IMR-90 (cell line): ENCODE measurements at regions not wholly inside any gene's neighbourhood (a gene's known extent, or its start where the extent isn't known, plus 50 kb on each side); places are given as distances from the start of the nearest gene placed in this dataset.

Experiments
- ATAC-seq: fragments of 200-7000 bp; cut with Tn5 transposase; 2 replicates; pipeline ENCODE4 v1.9.1; 2020; ENCODE audit warnings: low read depth, mild to moderate bottlenecking, moderate library complexity
- BruUV-seq: library from RNA; stranded (reverse); fragments of 400-500 nt; replicated peaks from 2 replicates; lab custom pipeline; 2021; lab: Mats Ljungman, UMichigan
- CTCF ChIA-PET: fragments of 300-600 bp; formaldehyde crosslinking; extraction: SDS; loops from one replicate; lab custom pipeline; 2021; ENCODE audit warnings: antibody characterized with exemption; lab: Yijun Ruan, JAX
- POLR2A ChIA-PET: fragments of 300-600 bp; sonication (Branson Sonifier 250); formaldehyde crosslinking; loops from one replicate; lab custom pipeline; 2022; ENCODE audit warnings: antibody characterized with exemption; ENCODE audit not compliant: unreplicated experiment; lab: Charles Lee
- DNase-seq: peaks from one replicate; pipeline ENCODE4 v3.0.0; 2013
- H2AFZ ChIP-seq: replicated peaks from 2 replicates; pipeline ENCODE3; 2013; ENCODE audit warnings: low read length, mild to moderate bottlenecking; ENCODE audit not compliant: poor library complexity
- H2AK5ac ChIP-seq: 2 replicates; pipeline ENCODE4 v1.6.1; 2013; ENCODE audit warnings: low read depth, low read length, inconsistent platforms
- H2AK9ac ChIP-seq: replicated peaks from 2 replicates; pipeline ENCODE3; 2013; ENCODE audit warnings: mild to moderate bottlenecking, low read depth, low read length, moderate library complexity; ENCODE audit not compliant: poor library complexity
- H2BK120ac ChIP-seq: 2 replicates; pipeline ENCODE4 v1.6.1; 2013; ENCODE audit warnings: low read depth, low read length, inconsistent platforms
- H2BK15ac ChIP-seq: 3 replicates; pipeline ENCODE4 v1.6.1; 2013; ENCODE audit warnings: low read depth, low read length, inconsistent platforms
- H2BK20ac ChIP-seq: 2 replicates; pipeline ENCODE4 v1.6.1; 2013; ENCODE audit warnings: low read depth, mild to moderate bottlenecking, inconsistent platforms, low read length, moderate library complexity
- H2BK5ac ChIP-seq: 2 replicates; pipeline ENCODE4 v1.6.1; 2013; ENCODE audit warnings: mild to moderate bottlenecking, low read depth, low read length, inconsistent platforms; ENCODE audit not compliant: poor library complexity, severe bottlenecking
- H3K14ac ChIP-seq: replicated peaks from 2 replicates; pipeline ENCODE4 v1.6.1; 2013; ENCODE audit warnings: low read depth, low read length, inconsistent platforms
- H3K18ac ChIP-seq: 2 replicates; pipeline ENCODE4 v1.6.1; 2013; ENCODE audit warnings: low read depth, low read length, control low read depth
- H3K23ac ChIP-seq: 2 replicates; pipeline ENCODE4 v1.6.1; 2013; ENCODE audit warnings: low read depth, low read length, inconsistent platforms
- H3K27ac ChIP-seq: 2 replicates; pipeline ENCODE4 v1.5.1; 2013; ENCODE audit warnings: mild to moderate bottlenecking, control low read depth, low read length; ENCODE audit not compliant: insufficient read depth
- H3K27me3 ChIP-seq: 2 replicates; pipeline ENCODE4 v1.6.1; 2013; ENCODE audit warnings: low read length; ENCODE audit not compliant: control insufficient read depth, insufficient read depth
- H3K36me3 ChIP-seq: 2 replicates; pipeline ENCODE4 v1.6.1; 2013; ENCODE audit warnings: low read length, mixed read lengths; ENCODE audit not compliant: control insufficient read depth, insufficient read depth
- H3K4ac ChIP-seq: 2 replicates; pipeline ENCODE4 v1.6.1; 2013; ENCODE audit warnings: low read depth, low read length, inconsistent platforms
- H3K4me1 ChIP-seq: 2 replicates; pipeline ENCODE4 v1.6.1; 2013; ENCODE audit warnings: low read length, mixed read lengths; ENCODE audit not compliant: control insufficient read depth, insufficient read depth
- H3K4me2 ChIP-seq: 2 replicates; pipeline ENCODE4 v1.6.1; 2013; ENCODE audit warnings: low read depth, mild to moderate bottlenecking, control low read depth, low read length, moderate library complexity
- H3K4me3 ChIP-seq: 2 replicates; pipeline ENCODE4 v1.5.1; 2013; ENCODE audit warnings: low read depth, mild to moderate bottlenecking, control low read depth, low read length, moderate library complexity; ENCODE audit not compliant: insufficient read depth
- H3K56ac ChIP-seq: 2 replicates; pipeline ENCODE4 v1.6.1; 2013; ENCODE audit warnings: low read length, inconsistent platforms; ENCODE audit not compliant: insufficient read depth; ENCODE audit errors: extremely low read depth
- H3K79me1 ChIP-seq, 2 experiments: 2 replicates each; pipeline ENCODE4 v1.6.1; 2013; ENCODE audit warnings: low read length in 2 of 2, inconsistent platforms in 1 of 2, low read depth in 1 of 2
- H3K9ac ChIP-seq: 2 replicates; pipeline ENCODE4 v1.6.1; 2013; ENCODE audit warnings: low read depth, low read length, control low read depth
- H3K9me1 ChIP-seq: 2 replicates; pipeline ENCODE4 v1.6.1; 2013; ENCODE audit warnings: low read length, inconsistent platforms; ENCODE audit not compliant: insufficient read depth
- H3K9me3 ChIP-seq: 2 replicates; pipeline ENCODE4 v1.6.1; 2013; ENCODE audit warnings: low read length; ENCODE audit not compliant: control insufficient read depth, insufficient read depth
- H4K20me1 ChIP-seq: 2 replicates; pipeline ENCODE4 v1.6.1; 2013; ENCODE audit warnings: low read length, inconsistent platforms; ENCODE audit not compliant: insufficient read depth
- H4K5ac ChIP-seq: 2 replicates; pipeline ENCODE4 v1.6.1; 2013; ENCODE audit warnings: mild to moderate bottlenecking, low read depth, low read length, control low read depth
- H4K8ac ChIP-seq, 2 experiments: 2 replicates each; pipeline ENCODE4 v1.6.1; 2013; ENCODE audit warnings: low read depth in 2 of 2, low read length in 2 of 2, control low read depth in 1 of 2, inconsistent platforms in 1 of 2
- H4K91ac ChIP-seq: 2 replicates; pipeline ENCODE4 v1.6.1; 2013; ENCODE audit warnings: low read depth, low read length, inconsistent platforms; ENCODE audit not compliant: insufficient read depth
- SMC3 ChIP-seq: fragments of 150-350 bp; IDR thresholded peaks from 2 replicates; pipeline ENCODE4 v1.6.1; 2016; ENCODE audit warnings: low read depth, mild to moderate bottlenecking, antibody characterized with exemption, low read length, moderate library complexity
- WGBS, 2 experiments: methylation state at CpG; one replicate each; pipeline versions ENCODE4 v1.1.5 to v1.1.7; 2013; ENCODE audit warnings: missing lambda C conversion rate in 2 of 2; ENCODE audit not compliant: insufficient read length in 1 of 2; ENCODE audit errors: extremely low coverage in 2 of 2; 5-methylcytosine and 5-hydroxymethylcytosine counted together
- dilution Hi-C: fragments of 300-500 bp; cut with HindIII; formaldehyde crosslinking; loops from one replicate; pipeline ENCODE4 v1.14.3; 2018; ENCODE audit warnings: low sequenced_read_pairs; ENCODE audit not compliant: unreplicated experiment
- in situ Hi-C: fragments of 300-500 bp; cut with MboI; formaldehyde crosslinking; loops from 3 replicates; pipeline ENCODE4 v1.14.3; 2019; ENCODE audit warnings: low sequenced_read_pairs, inconsistent platforms, mixed read lengths
- intact Hi-C: fragments of 100-400 bp; cut with micrococcal nuclease; formaldehyde crosslinking; loops from 2 replicates; pipeline ENCODE4 v1.10.0; 2022
- TF ChIP-seq, protein P1 (sequence below): conservative IDR thresholded peaks from 2 replicates; pipeline ENCODE4 v1.5.1; 2012; ENCODE audit warnings: mild to moderate bottlenecking, low read depth, low read length, improper control_type of control experiment

DNA sequence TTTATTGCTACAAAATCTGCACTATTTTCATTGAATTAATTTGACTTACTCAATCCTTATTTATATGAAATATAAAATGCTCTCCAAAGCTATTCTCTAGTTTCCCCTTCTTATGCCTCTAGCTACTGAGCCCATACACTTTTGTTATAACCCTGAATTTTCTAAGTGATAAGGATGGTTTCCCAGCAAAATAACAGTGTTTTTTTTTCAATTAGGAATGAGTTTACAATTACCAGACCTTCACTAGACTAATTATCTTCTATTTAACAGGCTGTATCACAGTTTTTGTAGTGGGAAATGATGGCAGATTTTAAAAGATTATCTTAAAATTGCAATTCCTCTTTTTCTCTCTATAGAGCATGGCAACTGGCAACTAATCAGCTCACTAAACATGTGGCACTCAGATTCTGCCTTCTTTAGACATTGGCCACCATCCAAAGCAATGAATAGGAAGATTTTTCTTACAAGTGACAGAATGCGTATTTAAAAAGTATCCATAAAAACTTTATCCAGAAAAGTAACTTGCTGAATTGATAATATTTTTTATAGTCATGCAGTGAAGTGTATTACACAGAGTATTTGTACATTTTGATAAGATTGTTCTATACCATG is 585.7 kb upstream of the ZNF608 start:
- dilution Hi-C loops, result no loop called here
- no TSS peak for BruUV-seq
- H3K4me2 ChIP-seq, result no peak overlapping the region

More for the DNA sequence above, 585.7 kb upstream of the ZNF608 start:
- Histone ChIP-seq H3K4me1 (peaks cover 1% of the 10 kb centered on the region; the same call in 1 of the 2 replicates), H2BK20ac (no peak overlapping the region), H3K4ac (no peak overlapping the region), H3K9ac (no peak overlapping the region), H3K56ac (no peak overlapping the region), H3K14ac (no peak overlapping the region), H3K9me1 (no peaks in the 10 kb centered on the region), H3K4me3 (no peak overlapping the region), H3K18ac (no peak overlapping the region), H2AK9ac (no peak overlapping the region), H4K5ac (no peak overlapping the region), H3K23ac (no peak overlapping the region), H3K27ac (no peak overlapping the region), H2BK5ac (no peak overlapping the region), H2BK15ac (no peak overlapping the region), H4K20me1 (no peaks in the 10 kb centered on the region), H3K36me3 (no peaks in the 10 kb centered on the region), H3K27me3 (no peaks in the 10 kb centered on the region; the same call in 1 of the 2 replicates), H2AFZ (no peak overlapping the region), H3K9me3 (no peaks in the 10 kb centered on the region), H2BK120ac (no peak overlapping the region), H2AK5ac (no peak overlapping the region), H4K8ac (no peak overlapping the region), H3K79me1 (no peaks in the 10 kb centered on the region), H4K91ac (no peak overlapping the region)
- intact Hi-C loops (no loop called here), in situ Hi-C loops (no loop called here)
- POLR2A ChIA-PET, result no interaction called here
- DNase-seq (no peak), ATAC-seq (no peak)
- WGBS, 2 experiments, result no CpG with 5 or more reads among the region's 1 CpG
- CTCF ChIA-PET, result no interaction called here
- no peak for TF ChIP-seq SMC3
- TF ChIP-seq, protein P1, sequence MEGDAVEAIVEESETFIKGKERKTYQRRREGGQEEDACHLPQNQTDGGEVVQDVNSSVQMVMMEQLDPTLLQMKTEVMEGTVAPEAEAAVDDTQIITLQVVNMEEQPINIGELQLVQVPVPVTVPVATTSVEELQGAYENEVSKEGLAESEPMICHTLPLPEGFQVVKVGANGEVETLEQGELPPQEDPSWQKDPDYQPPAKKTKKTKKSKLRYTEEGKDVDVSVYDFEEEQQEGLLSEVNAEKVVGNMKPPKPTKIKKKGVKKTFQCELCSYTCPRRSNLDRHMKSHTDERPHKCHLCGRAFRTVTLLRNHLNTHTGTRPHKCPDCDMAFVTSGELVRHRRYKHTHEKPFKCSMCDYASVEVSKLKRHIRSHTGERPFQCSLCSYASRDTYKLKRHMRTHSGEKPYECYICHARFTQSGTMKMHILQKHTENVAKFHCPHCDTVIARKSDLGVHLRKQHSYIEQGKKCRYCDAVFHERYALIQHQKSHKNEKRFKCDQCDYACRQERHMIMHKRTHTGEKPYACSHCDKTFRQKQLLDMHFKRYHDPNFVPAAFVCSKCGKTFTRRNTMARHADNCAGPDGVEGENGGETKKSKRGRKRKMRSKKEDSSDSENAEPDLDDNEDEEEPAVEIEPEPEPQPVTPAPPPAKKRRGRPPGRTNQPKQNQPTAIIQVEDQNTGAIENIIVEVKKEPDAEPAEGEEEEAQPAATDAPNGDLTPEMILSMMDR, result no peak
